Adrenal gland (tissue), 5 donors: ENCODE measurements at regions not wholly inside any gene's neighbourhood (a gene's known extent, or its start where the extent isn't known, plus 50 kb on each side); places are given as distances from the start of the nearest gene placed in this dataset.

Experiments used
- POLR2A ChIP-seq, 2 donors: fragments of 450-650 bp; IDR thresholded peaks; one replicate each; pipeline ENCODE4 v1.6.1; 2017; ENCODE audit warnings: antibody characterized with exemption in 2 of 2, mild to moderate bottlenecking in 2 of 2, moderate library complexity in 1 of 2
- TF ChIP-seq, protein P1 (sequence below), 6 experiments: fragments of 450-650 bp in 4 of 6; fragments of 200-600 bp in 2 of 6; sonication (generic) in 1 of 6; IDR thresholded peaks; 1 replicate in 5 of 6; 2 replicates in 1 of 6; pipeline versions ENCODE4 v1.5.1 to v1.8.0; 2016 to 2021; ENCODE audit warnings: antibody characterized with exemption in 6 of 6, mild to moderate bottlenecking in 2 of 6, moderate library complexity in 1 of 6
- donor health status: DM: no; HTN: no; CAD: no.

DNA sequence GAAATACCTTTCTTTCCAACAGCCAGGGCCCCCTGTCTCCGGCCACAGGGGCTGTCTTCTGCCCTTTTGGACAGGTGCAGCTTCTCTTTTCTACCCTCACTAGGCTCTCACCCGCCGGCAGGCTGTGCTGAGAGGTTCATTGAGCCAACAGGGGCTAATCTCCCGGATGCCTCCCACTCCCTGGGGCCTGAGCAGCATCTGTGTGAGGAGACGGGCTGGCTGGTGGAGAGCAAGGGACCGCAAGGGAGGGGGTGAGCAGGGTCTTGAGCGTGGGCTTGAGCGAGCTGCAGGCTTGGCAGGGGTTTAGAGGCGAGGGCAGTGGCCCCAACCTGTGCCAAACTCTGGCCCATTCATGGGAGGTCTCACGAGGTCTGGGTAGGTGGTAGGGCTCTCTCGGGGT lies 56.5 kb upstream of the CST7 start:
- no peak for TF ChIP-seq POLR2A (IDR thresholded peaks at IDR 0.05)
- TF ChIP-seq, protein P1, sequence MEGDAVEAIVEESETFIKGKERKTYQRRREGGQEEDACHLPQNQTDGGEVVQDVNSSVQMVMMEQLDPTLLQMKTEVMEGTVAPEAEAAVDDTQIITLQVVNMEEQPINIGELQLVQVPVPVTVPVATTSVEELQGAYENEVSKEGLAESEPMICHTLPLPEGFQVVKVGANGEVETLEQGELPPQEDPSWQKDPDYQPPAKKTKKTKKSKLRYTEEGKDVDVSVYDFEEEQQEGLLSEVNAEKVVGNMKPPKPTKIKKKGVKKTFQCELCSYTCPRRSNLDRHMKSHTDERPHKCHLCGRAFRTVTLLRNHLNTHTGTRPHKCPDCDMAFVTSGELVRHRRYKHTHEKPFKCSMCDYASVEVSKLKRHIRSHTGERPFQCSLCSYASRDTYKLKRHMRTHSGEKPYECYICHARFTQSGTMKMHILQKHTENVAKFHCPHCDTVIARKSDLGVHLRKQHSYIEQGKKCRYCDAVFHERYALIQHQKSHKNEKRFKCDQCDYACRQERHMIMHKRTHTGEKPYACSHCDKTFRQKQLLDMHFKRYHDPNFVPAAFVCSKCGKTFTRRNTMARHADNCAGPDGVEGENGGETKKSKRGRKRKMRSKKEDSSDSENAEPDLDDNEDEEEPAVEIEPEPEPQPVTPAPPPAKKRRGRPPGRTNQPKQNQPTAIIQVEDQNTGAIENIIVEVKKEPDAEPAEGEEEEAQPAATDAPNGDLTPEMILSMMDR (IDR thresholded peaks at IDR 0.05) = no peak
